ENCODE measurements at regions not wholly inside any gene's neighbourhood (a gene's known extent, or its start where the extent isn't known, plus 50 kb on each side); places are given as distances from the start of the nearest gene placed in this dataset.

DNA sequence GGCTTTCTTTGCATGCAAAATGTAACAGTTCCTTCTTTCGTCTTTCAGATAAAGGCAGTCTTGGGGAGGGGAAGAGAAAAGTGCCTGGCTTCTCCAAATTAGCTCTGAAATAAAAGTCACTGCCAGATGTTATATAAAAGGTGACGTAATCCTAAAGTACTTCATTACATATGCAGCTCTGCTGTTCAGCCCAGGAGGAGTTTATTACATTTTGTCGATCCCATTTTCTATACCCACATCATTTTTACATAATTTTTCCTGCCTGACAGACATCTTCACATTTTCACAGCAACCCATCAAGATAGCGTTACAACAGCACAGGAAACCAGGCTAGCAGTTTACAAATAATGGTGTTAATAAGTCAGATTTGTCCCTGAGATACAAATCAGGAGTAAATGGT, 86.7 kb upstream of the SLC30A5 start:
- TF ChIP-seq, protein P1, sequence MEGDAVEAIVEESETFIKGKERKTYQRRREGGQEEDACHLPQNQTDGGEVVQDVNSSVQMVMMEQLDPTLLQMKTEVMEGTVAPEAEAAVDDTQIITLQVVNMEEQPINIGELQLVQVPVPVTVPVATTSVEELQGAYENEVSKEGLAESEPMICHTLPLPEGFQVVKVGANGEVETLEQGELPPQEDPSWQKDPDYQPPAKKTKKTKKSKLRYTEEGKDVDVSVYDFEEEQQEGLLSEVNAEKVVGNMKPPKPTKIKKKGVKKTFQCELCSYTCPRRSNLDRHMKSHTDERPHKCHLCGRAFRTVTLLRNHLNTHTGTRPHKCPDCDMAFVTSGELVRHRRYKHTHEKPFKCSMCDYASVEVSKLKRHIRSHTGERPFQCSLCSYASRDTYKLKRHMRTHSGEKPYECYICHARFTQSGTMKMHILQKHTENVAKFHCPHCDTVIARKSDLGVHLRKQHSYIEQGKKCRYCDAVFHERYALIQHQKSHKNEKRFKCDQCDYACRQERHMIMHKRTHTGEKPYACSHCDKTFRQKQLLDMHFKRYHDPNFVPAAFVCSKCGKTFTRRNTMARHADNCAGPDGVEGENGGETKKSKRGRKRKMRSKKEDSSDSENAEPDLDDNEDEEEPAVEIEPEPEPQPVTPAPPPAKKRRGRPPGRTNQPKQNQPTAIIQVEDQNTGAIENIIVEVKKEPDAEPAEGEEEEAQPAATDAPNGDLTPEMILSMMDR (conservative IDR thresholded peaks at IDR 0.05; ENCODE audit: low read length): no peak
- TF ChIP-seq EZH2phosphoT487 (IDR thresholded peaks at IDR 0.05; ENCODE audit: borderline replicate concordance, low read depth, low read length): no peak
